ENCODE measurements at regions not wholly inside any gene's neighbourhood (a gene's known extent, or its start where the extent isn't known, plus 50 kb on each side); places are given as distances from the start of the nearest gene placed in this dataset.
"Not testable (repeated sequence)": the region's sequence is repeated elsewhere in the genome, so short reads cannot be mapped to it uniquely, and the experiment has no call there.

GRCh38 chr6:141925001-141925400 lies 207.7 kb upstream of the GJE1 start:
- Histone ChIP-seq H3K4me2 (ENCODE audit: low read length) (no peak overlapping the region), H3K36me3 (ENCODE audit: insufficient read depth, low read length) (no peaks in the 10 kb centered on the region), H3K4me3 (ENCODE audit: low read depth, low read length, poor library complexity, severe bottlenecking) (no peak overlapping the region), H3K9me2 (ENCODE audit: low read depth, low read length) (no peaks in the 10 kb centered on the region), H2AFZ (ENCODE audit: low read length) (no peak overlapping the region), H3K9me3 (ENCODE audit: low read length) (no peaks in the 10 kb centered on the region), H4K20me1 (ENCODE audit: insufficient read depth, low read length) (no peaks in the 10 kb centered on the region), H3K9ac (ENCODE audit: low read length) (no peak overlapping the region), H3K27ac (ENCODE audit: low read depth, low read length, poor library complexity, severe bottlenecking) (no peak overlapping the region), H3K27me3 (ENCODE audit: insufficient read depth, low read length) (no peaks in the 10 kb centered on the region), H3F3A (ENCODE audit: insufficient read depth, low read length) (no peaks in the 10 kb centered on the region), H3K79me2 (ENCODE audit: insufficient read depth, low read length) (no peaks in the 10 kb centered on the region), H3K4me1 (ENCODE audit: insufficient read depth, low read length, severe bottlenecking) (no peaks in the 10 kb centered on the region)
- TF ChIP-seq CTCF (IDR thresholded peaks at IDR 0.05; ENCODE audit: low read length): no peak
- no peak for TF ChIP-seq EZH2 (IDR thresholded peaks at IDR 0.05; ENCODE audit: borderline replicate concordance, low read length)

- no peaks in the 10 kb centered on the region for H3K27me3 ChIP-seq (ENCODE audit: insufficient read depth, low read length)
- H3K9me3 ChIP-seq (ENCODE audit: low read length): no peaks in the 10 kb centered on the region
- H3K27ac ChIP-seq (ENCODE audit: low read depth, low read length, poor library complexity, severe bottlenecking): no peak overlapping the region
- H3K79me2 ChIP-seq (ENCODE audit: insufficient read depth, low read length): no peaks in the 10 kb centered on the region
- H3K4me2 ChIP-seq (ENCODE audit: low read length): no peak overlapping the region
- H3K36me3 ChIP-seq (ENCODE audit: insufficient read depth, low read length): no peaks in the 10 kb centered on the region
- TF ChIP-seq CTCF (IDR thresholded peaks at IDR 0.05; ENCODE audit: low read length) (no peak), EZH2 (IDR thresholded peaks at IDR 0.05; ENCODE audit: borderline replicate concordance, low read length) (no peak)
- H3K4me3 ChIP-seq (ENCODE audit: low read depth, low read length, poor library complexity, severe bottlenecking): no peak overlapping the region
- H3K9me2 ChIP-seq (ENCODE audit: low read depth, low read length): no peaks in the 10 kb centered on the region
- H3K9ac ChIP-seq (ENCODE audit: low read length): no peak overlapping the region
- H3F3A ChIP-seq (ENCODE audit: insufficient read depth, low read length): no peaks in the 10 kb centered on the region
- H2AFZ ChIP-seq (ENCODE audit: low read length): no peak overlapping the region
- no peaks in the 10 kb centered on the region for H3K4me1 ChIP-seq (ENCODE audit: insufficient read depth, low read length, severe bottlenecking)
- H4K20me1 ChIP-seq (ENCODE audit: insufficient read depth, low read length): no peaks in the 10 kb centered on the region
Observed at GRCh38 chr6:141922898-141923297, 209.8 kb upstream of the GJE1 start.

- not testable (repeated sequence) for H3K9me3 ChIP-seq (ENCODE audit: low read length); H3K9ac ChIP-seq (ENCODE audit: low read length); H3K4me2 ChIP-seq (ENCODE audit: low read length); H3K27ac ChIP-seq (ENCODE audit: low read depth, low read length, poor library complexity, severe bottlenecking); H3K36me3 ChIP-seq (ENCODE audit: insufficient read depth, low read length); H3K9me2 ChIP-seq (ENCODE audit: low read depth, low read length); H3K79me2 ChIP-seq (ENCODE audit: insufficient read depth, low read length); H3K4me3 ChIP-seq (ENCODE audit: low read depth, low read length, poor library complexity, severe bottlenecking); H3K4me1 ChIP-seq (ENCODE audit: insufficient read depth, low read length, severe bottlenecking); H3F3A ChIP-seq (ENCODE audit: insufficient read depth, low read length); H2AFZ ChIP-seq (ENCODE audit: low read length); H4K20me1 ChIP-seq (ENCODE audit: insufficient read depth, low read length); H3K27me3 ChIP-seq (ENCODE audit: insufficient read depth, low read length)
Observed at GRCh38 chr6:141916682-141917505, 215.8 kb upstream of the GJE1 start.

- Histone ChIP-seq H3K4me1 (ENCODE audit: insufficient read depth, low read length, severe bottlenecking) (no peaks in the 10 kb centered on the region), H3K79me2 (ENCODE audit: insufficient read depth, low read length) (no peaks in the 10 kb centered on the region), H3K4me2 (ENCODE audit: low read length) (no peak overlapping the region), H3F3A (ENCODE audit: insufficient read depth, low read length) (no peaks in the 10 kb centered on the region), H3K4me3 (ENCODE audit: low read depth, low read length, poor library complexity, severe bottlenecking) (no peak overlapping the region), H3K27me3 (ENCODE audit: insufficient read depth, low read length) (no peaks in the 10 kb centered on the region), H3K27ac (ENCODE audit: low read depth, low read length, poor library complexity, severe bottlenecking) (no peak overlapping the region), H3K9me3 (ENCODE audit: low read length) (no peaks in the 10 kb centered on the region), H3K9ac (ENCODE audit: low read length) (no peak overlapping the region), H3K9me2 (ENCODE audit: low read depth, low read length) (no peaks in the 10 kb centered on the region), H3K36me3 (ENCODE audit: insufficient read depth, low read length) (no peaks in the 10 kb centered on the region), H2AFZ (ENCODE audit: low read length) (no peak overlapping the region), H4K20me1 (ENCODE audit: insufficient read depth, low read length) (no peaks in the 10 kb centered on the region)
- TF ChIP-seq EZH2 (IDR thresholded peaks at IDR 0.05; ENCODE audit: borderline replicate concordance, low read length) (no peak), CTCF (IDR thresholded peaks at IDR 0.05; ENCODE audit: low read length) (no peak)
Observed at GRCh38 chr6:141914646-141915045, 218.1 kb upstream of the GJE1 start.
